ENCODE measurements at regions not wholly inside any gene's neighbourhood (a gene's known extent, or its start where the extent isn't known, plus 50 kb on each side); places are given as distances from the start of the nearest gene placed in this dataset.

DNA sequence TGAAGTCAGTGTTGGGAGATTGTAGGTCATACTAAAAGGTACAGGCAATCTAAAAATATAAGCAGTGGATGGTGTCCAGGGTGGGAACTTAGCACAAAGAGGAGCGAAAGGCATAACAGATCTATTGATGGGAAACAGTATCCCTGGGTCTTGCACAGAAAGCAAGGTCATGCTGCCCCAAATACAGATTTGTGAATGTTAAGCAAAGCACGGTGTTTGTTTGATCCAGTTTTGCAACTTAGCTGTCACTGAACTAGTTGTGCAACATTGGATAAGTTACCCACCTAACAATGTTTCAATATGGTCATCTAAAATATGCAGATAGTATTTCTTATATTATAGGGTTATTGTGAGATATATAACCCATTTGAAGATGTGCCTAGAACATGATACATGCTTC, 162.9 kb downstream of the BLID start:
- TF ChIP-seq, protein P1, sequence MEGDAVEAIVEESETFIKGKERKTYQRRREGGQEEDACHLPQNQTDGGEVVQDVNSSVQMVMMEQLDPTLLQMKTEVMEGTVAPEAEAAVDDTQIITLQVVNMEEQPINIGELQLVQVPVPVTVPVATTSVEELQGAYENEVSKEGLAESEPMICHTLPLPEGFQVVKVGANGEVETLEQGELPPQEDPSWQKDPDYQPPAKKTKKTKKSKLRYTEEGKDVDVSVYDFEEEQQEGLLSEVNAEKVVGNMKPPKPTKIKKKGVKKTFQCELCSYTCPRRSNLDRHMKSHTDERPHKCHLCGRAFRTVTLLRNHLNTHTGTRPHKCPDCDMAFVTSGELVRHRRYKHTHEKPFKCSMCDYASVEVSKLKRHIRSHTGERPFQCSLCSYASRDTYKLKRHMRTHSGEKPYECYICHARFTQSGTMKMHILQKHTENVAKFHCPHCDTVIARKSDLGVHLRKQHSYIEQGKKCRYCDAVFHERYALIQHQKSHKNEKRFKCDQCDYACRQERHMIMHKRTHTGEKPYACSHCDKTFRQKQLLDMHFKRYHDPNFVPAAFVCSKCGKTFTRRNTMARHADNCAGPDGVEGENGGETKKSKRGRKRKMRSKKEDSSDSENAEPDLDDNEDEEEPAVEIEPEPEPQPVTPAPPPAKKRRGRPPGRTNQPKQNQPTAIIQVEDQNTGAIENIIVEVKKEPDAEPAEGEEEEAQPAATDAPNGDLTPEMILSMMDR (IDR thresholded peaks at IDR 0.05; ENCODE audit: low read length) = no peak
- no peak for TF ChIP-seq EZH2 (optimal IDR thresholded peaks at IDR 0.05; ENCODE audit: low read depth, low read length)
- TF ChIP-seq EZH2phosphoT487 (IDR thresholded peaks at IDR 0.05; ENCODE audit: low read length) = no peak
